ENCODE measurements at regions not wholly inside any gene's neighbourhood (a gene's known extent, or its start where the extent isn't known, plus 50 kb on each side); places are given as distances from the start of the nearest gene placed in this dataset.

GRCh38 chr2:19607400-19607799 lies 249.0 kb upstream of the OSR1 start:
- H3K4me3 ChIP-seq (ENCODE audit: low read length) = no peak overlapping the region
- no peaks in the 10 kb centered on the region for H3K36me3 Mint-ChIP-seq (ENCODE audit: low read depth)
- H3K9ac ChIP-seq (ENCODE audit: extremely low read depth, low read length, poor library complexity, severe bottlenecking) = no peak overlapping the region
- TF ChIP-seq CTCF (conservative IDR thresholded peaks at IDR 0.05) = no peak
- no peaks in the 10 kb centered on the region for H3K36me3 ChIP-seq (ENCODE audit: control insufficient read depth, insufficient read depth, low read length)
- H3K9me3 ChIP-seq (ENCODE audit: control insufficient read depth, low read length) = no peaks in the 10 kb centered on the region
- no peaks in the 10 kb centered on the region for H3K4me1 Mint-ChIP-seq
- peaks cover 7% of the 10 kb centered on the region for H3K27me3 ChIP-seq (ENCODE audit: control insufficient read depth, insufficient read depth, low read length, poor library complexity, severe bottlenecking)
- H3K4me3 Mint-ChIP-seq = no peak overlapping the region
- no peak overlapping the region for H3K27ac ChIP-seq (ENCODE audit: low read depth, low read length)
- no peaks in the 10 kb centered on the region for H3K4me1 ChIP-seq (ENCODE audit: control insufficient read depth, insufficient read depth, low read length)
- no peak for DNase-seq
- WGBS, 2 experiments (ENCODE audit: insufficient coverage in 1 of 2, insufficient read length in 1 of 2) = 86 to 87% methylated on average over 3 to 5 of the region's 5 CpGs
- no peak overlapping the region for H3K27ac Mint-ChIP-seq
- peaks cover 14% of the 10 kb centered on the region for H3K27me3 Mint-ChIP-seq (ENCODE audit: insufficient read depth)
- peaks cover 2% of the 10 kb centered on the region for H3K9me3 Mint-ChIP-seq

- peaks cover 10% of the 10 kb centered on the region for H3K27me3 ChIP-seq (ENCODE audit: control insufficient read depth, insufficient read depth, low read length, poor library complexity, severe bottlenecking)
- WGBS, 2 experiments (ENCODE audit: insufficient coverage in 1 of 2, insufficient read length in 1 of 2) = 76 to 91% methylated on average over 2 of the region's 2 CpGs
- no peaks in the 10 kb centered on the region for H3K9me3 ChIP-seq (ENCODE audit: control insufficient read depth, low read length)
- no peak for TF ChIP-seq CTCF (conservative IDR thresholded peaks at IDR 0.05)
- DNase-seq = no peak
- H3K4me1 ChIP-seq (ENCODE audit: control insufficient read depth, insufficient read depth, low read length) = peaks cover 5% of the 10 kb centered on the region
- no peak overlapping the region for H3K4me3 ChIP-seq (ENCODE audit: low read length)
- no peak overlapping the region for H3K9ac ChIP-seq (ENCODE audit: extremely low read depth, low read length, poor library complexity, severe bottlenecking)
- Mint-ChIP-seq H3K9me3 (peaks cover 2% of the 10 kb centered on the region), H3K36me3 (ENCODE audit: low read depth) (no peaks in the 10 kb centered on the region), H3K27me3 (ENCODE audit: insufficient read depth) (peaks cover 9% of the 10 kb centered on the region), H3K27ac (no peak overlapping the region), H3K4me3 (no peak overlapping the region), H3K4me1 (peaks cover 21% of the 10 kb centered on the region)
- no peak overlapping the region for H3K27ac ChIP-seq (ENCODE audit: low read depth, low read length)
- no peaks in the 10 kb centered on the region for H3K36me3 ChIP-seq (ENCODE audit: control insufficient read depth, insufficient read depth, low read length)
Measured at GRCh38 chr2:19600982-19601381, 242.6 kb upstream of the OSR1 start.

- no peaks in the 10 kb centered on the region for H3K36me3 ChIP-seq (ENCODE audit: control insufficient read depth, insufficient read depth, low read length)
- no peak overlapping the region for H3K4me3 Mint-ChIP-seq
- H3K9ac ChIP-seq (ENCODE audit: extremely low read depth, low read length, poor library complexity, severe bottlenecking) = no peak overlapping the region
- DNase-seq = no peak
- no peak overlapping the region for H3K4me3 ChIP-seq (ENCODE audit: low read length)
- no peak overlapping the region for H3K27ac Mint-ChIP-seq
- H3K27me3 ChIP-seq (ENCODE audit: control insufficient read depth, insufficient read depth, low read length, poor library complexity, severe bottlenecking) = peaks cover 10% of the 10 kb centered on the region
- peaks cover 5% of the 10 kb centered on the region for H3K4me1 ChIP-seq (ENCODE audit: control insufficient read depth, insufficient read depth, low read length)
- H3K27ac ChIP-seq (ENCODE audit: low read depth, low read length) = no peak overlapping the region
- peaks cover 2% of the 10 kb centered on the region for H3K9me3 Mint-ChIP-seq
- no peaks in the 10 kb centered on the region for H3K36me3 Mint-ChIP-seq (ENCODE audit: low read depth)
- H3K4me1 Mint-ChIP-seq = peaks cover 21% of the 10 kb centered on the region
- no peaks in the 10 kb centered on the region for H3K9me3 ChIP-seq (ENCODE audit: control insufficient read depth, low read length)
- TF ChIP-seq CTCF (conservative IDR thresholded peaks at IDR 0.05) = no peak
- peaks cover 9% of the 10 kb centered on the region for H3K27me3 Mint-ChIP-seq (ENCODE audit: insufficient read depth)
Measured at GRCh38 chr2:19600506-19600905, 242.1 kb upstream of the OSR1 start.
